ENCODE measurements at regions not wholly inside any gene's neighbourhood (a gene's known extent, or its start where the extent isn't known, plus 50 kb on each side); places are given as distances from the start of the nearest gene placed in this dataset.

GRCh38 chr2:234322766-234323465, 174.0 kb downstream of the ARL4C start:
- no peaks in the 10 kb centered on the region for H3K27me3 ChIP-seq (ENCODE audit: insufficient read depth, low read length)
- TF ChIP-seq EZH2phosphoT487 (IDR thresholded peaks at IDR 0.05; ENCODE audit: borderline replicate concordance) (no peak), ZFX (IDR thresholded peaks at IDR 0.05) (no peak), SP1 (IDR thresholded peaks at IDR 0.05; ENCODE audit: low read depth) (no peak), ATF3 (IDR thresholded peaks at IDR 0.05) (no peak), POLR2AphosphoS5 (IDR thresholded peaks at IDR 0.05; ENCODE audit: low read depth, low read length) (no peak), RAD21 (IDR thresholded peaks at IDR 0.05; ENCODE audit: low read depth) (no peak), ELF1 (IDR thresholded peaks at IDR 0.05; ENCODE audit: borderline replicate concordance, low read depth) (no peak), POLR2A (IDR thresholded peaks at IDR 0.05; ENCODE audit: borderline replicate concordance, extremely low read depth, insufficient read depth, insufficient read length) (no peak), YY1 (IDR thresholded peaks at IDR 0.05; ENCODE audit: extremely low read depth, insufficient replicate concordance, low read depth, low read length) (no peak), EGR1 (IDR thresholded peaks at IDR 0.05; ENCODE audit: low read depth) (no peak), TCF7L2 (IDR thresholded peaks at IDR 0.05; ENCODE audit: borderline replicate concordance, extremely low read depth, insufficient read depth, insufficient read length) (no peak), ZBTB33 (IDR thresholded peaks at IDR 0.05; ENCODE audit: extremely low read depth, insufficient replicate concordance, low read length) (no peak)
- H4K20me1 ChIP-seq (ENCODE audit: insufficient read depth): no peaks in the 10 kb centered on the region
- ChIA-PET CTCF (no interaction called here), POLR2A (no interaction called here), RAD21 (ENCODE audit: low non-redundant PET in 1 of 2, low total read pairs in 2 of 2, uncharacterized antibody in 2 of 2, unreplicated experiment in 2 of 2) (no interaction called here)
- H3K4me1 ChIP-seq (ENCODE audit: control insufficient read depth in 1 of 2, insufficient read depth in 2 of 2, low read length in 2 of 2): 0 out of 4 replicates have a peak, but pooled peaks cover 0 to 2% of the 10 kb centered on the region in 2 experiments
- H3K9me3 ChIP-seq (ENCODE audit: control insufficient read depth in 1 of 2, insufficient read depth in 1 of 2, low read depth in 1 of 2, low read length in 2 of 2): no peaks in the 10 kb centered on the region
- DNase-seq (ENCODE audit: low read depth, low spot score) (no peak), ATAC-seq (no peak)
- no peaks in the 10 kb centered on the region for H3K79me2 ChIP-seq (ENCODE audit: insufficient read depth, low read length)
- H3K36me3 ChIP-seq (ENCODE audit: control insufficient read depth in 1 of 2, insufficient read depth in 2 of 2, low read length in 2 of 2): no peaks in the 10 kb centered on the region
- H3K9ac ChIP-seq (ENCODE audit: low read length): no peak overlapping the region
- no peak overlapping the region for H3K4me3 ChIP-seq (replicated peaks in 1 of 2; ENCODE audit: low read depth in 1 of 2, low read length in 2 of 2)
- no peak overlapping the region for H2AFZ ChIP-seq (ENCODE audit: low read depth, low read length, poor library complexity, severe bottlenecking)
- no peak overlapping the region for H3K27ac ChIP-seq (ENCODE audit: low read depth, low read length)
- no peaks in the 10 kb centered on the region for H3K9me2 ChIP-seq (ENCODE audit: insufficient read depth)
- H3K4me2 ChIP-seq (ENCODE audit: low read length): no peak overlapping the region
- BruUV-seq (replicated peaks): no TSS peak
- intact Hi-C loops (cut with micrococcal nuclease): no loop called here

All from HCT116 (cell line).